ENCODE measurements at regions not wholly inside any gene's neighbourhood (a gene's known extent, or its start where the extent isn't known, plus 50 kb on each side); places are given as distances from the start of the nearest gene placed in this dataset.
A peak's percentile ranks its signal among the peaks of the same experiment; 100 is the strongest.

DNA sequence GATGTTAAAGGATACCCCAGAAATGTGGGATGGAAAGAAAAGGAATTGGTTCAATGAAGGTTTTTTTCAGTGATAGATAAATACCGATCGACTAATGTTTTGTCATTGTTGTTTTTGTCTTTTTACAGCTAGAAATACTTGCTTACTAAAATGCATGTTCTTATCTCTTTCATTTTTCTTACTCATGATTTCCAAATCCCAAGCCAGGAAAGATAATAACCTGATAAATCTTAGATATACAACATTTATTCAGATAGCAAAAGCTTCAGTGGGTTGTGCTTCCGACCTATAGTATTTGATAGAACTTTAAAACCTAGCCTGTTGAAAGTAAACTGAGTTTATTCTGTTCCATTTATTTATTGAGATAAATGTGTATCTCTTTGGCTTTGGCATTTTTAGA, 187.5 kb downstream of the EDN1 start:
- H3K9me3 ChIP-seq (ENCODE audit: low read length): no peaks in the 10 kb centered on the region
- no peaks in the 10 kb centered on the region for H3K27me3 ChIP-seq (ENCODE audit: low read length)
- no peak overlapping the region for H3K4me3 ChIP-seq (ENCODE audit: low read length)
- H3K36me3 ChIP-seq (ENCODE audit: insufficient read depth, low read length): no peaks in the 10 kb centered on the region
- no peak overlapping the region for H3K27ac ChIP-seq (ENCODE audit: low read length)
- no peaks in the 10 kb centered on the region for H3K9me2 ChIP-seq (replicated peaks; ENCODE audit: insufficient read depth, low read length)
- H2AFZ ChIP-seq (ENCODE audit: low read length): no peak overlapping the region
- no peaks in the 10 kb centered on the region for H3K4me1 ChIP-seq (ENCODE audit: low read length)
- H4K20me1 ChIP-seq (ENCODE audit: insufficient read depth, low read depth, low read length): no peaks in the 10 kb centered on the region
- no peak overlapping the region for H3K9ac ChIP-seq (ENCODE audit: low read length)
- no peak for DNase-seq
- no peaks in the 10 kb centered on the region for H3K79me2 ChIP-seq (ENCODE audit: low read length)
- no peak overlapping the region for H3K4me2 ChIP-seq (ENCODE audit: low read depth, low read length, poor library complexity, severe bottlenecking)

DNA sequence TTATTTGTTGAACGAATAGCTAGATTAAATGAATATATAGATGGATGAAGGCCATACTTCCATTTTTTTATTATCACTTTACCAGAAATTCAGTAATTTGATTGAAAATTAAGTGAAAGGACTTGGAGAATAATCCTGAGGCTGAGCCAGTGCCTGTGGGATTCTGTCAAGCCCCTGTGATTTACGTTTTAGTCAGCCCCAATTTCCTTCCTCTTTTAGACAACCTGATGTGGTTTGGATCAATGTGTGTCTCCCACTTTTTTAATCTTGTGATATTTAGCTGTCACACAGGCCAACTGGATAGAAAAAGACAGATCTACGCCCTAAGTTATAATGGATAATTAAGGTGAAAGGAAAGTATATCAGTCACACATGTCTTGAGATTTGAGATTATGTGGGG, 188.8 kb downstream of the EDN1 start:
- H3K4me3 ChIP-seq (ENCODE audit: low read length): no peak overlapping the region
- H3K36me3 ChIP-seq (ENCODE audit: insufficient read depth, low read length): no peaks in the 10 kb centered on the region
- H3K4me1 ChIP-seq (ENCODE audit: low read length): no peaks in the 10 kb centered on the region
- no peak overlapping the region for H3K4me2 ChIP-seq (ENCODE audit: low read depth, low read length, poor library complexity, severe bottlenecking)
- no peaks in the 10 kb centered on the region for H3K9me3 ChIP-seq (ENCODE audit: low read length)
- no peaks in the 10 kb centered on the region for H3K79me2 ChIP-seq (ENCODE audit: low read length)
- no peak overlapping the region for H2AFZ ChIP-seq (ENCODE audit: low read length)
- no peak overlapping the region for H3K27ac ChIP-seq (ENCODE audit: low read length)
- H3K9me2 ChIP-seq (replicated peaks; ENCODE audit: insufficient read depth, low read length): no peaks in the 10 kb centered on the region
- no peaks in the 10 kb centered on the region for H4K20me1 ChIP-seq (ENCODE audit: insufficient read depth, low read depth, low read length)
- no peak overlapping the region for H3K9ac ChIP-seq (ENCODE audit: low read length)
- H3K27me3 ChIP-seq (ENCODE audit: low read length): no peaks in the 10 kb centered on the region
- DNase-seq: no peak

DNA sequence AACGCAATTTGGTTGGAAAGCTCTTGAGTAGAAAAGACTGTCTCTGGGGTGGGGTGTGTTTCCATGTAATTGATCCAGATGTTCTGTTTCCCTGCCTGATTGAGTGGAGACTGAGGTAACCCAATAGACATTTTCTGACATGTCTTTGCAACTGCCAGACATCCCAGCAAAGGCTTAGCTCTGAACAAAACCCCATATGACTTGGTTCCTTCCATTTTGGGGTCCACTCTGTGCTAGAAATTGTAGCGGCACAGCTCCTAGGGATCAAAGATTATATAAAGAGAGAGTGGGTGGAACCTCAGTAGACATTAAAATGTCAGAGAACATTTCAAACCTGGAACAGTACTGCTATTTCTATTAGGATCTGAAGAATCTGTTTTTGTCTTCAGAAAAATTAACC, 189.3 kb downstream of the EDN1 start:
- no peaks in the 10 kb centered on the region for H4K20me1 ChIP-seq (ENCODE audit: insufficient read depth, low read depth, low read length)
- H3K36me3 ChIP-seq (ENCODE audit: insufficient read depth, low read length): no peaks in the 10 kb centered on the region
- DNase-seq: no peak
- no peak overlapping the region for H3K4me3 ChIP-seq (ENCODE audit: low read length)
- H3K79me2 ChIP-seq (ENCODE audit: low read length): no peaks in the 10 kb centered on the region
- no peak overlapping the region for H2AFZ ChIP-seq (ENCODE audit: low read length)
- H3K27ac ChIP-seq (ENCODE audit: low read length): no peak overlapping the region
- H3K27me3 ChIP-seq (ENCODE audit: low read length): no peaks in the 10 kb centered on the region
- no peaks in the 10 kb centered on the region for H3K9me3 ChIP-seq (ENCODE audit: low read length)
- H3K9ac ChIP-seq (ENCODE audit: low read length): no peak overlapping the region
- no peaks in the 10 kb centered on the region for H3K4me1 ChIP-seq (ENCODE audit: low read length)
- H3K4me2 ChIP-seq (ENCODE audit: low read depth, low read length, poor library complexity, severe bottlenecking): no peak overlapping the region
- H3K9me2 ChIP-seq (replicated peaks; ENCODE audit: insufficient read depth, low read length): no peaks in the 10 kb centered on the region

DNA sequence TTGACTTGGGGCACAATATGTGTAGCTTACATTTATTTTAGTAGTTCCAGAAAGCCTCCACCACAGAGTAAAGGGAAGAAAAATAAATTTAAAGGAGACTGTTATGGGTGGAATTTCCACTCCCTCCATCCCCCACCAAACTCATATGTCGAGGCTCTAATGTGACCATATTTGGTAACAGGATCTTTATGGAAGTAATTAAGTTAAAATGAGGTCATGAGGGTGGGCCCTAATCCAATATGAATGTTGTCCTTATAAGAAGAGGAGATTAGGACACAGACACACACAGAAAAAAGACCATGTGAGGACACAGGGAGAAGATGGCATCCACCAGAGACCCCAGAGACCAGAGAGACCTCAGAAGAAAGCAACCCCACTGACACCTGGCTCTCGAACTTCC, 189.7 kb downstream of the EDN1 start:
- H3K9me2 ChIP-seq (replicated peaks; ENCODE audit: insufficient read depth, low read length): no peaks in the 10 kb centered on the region
- no peaks in the 10 kb centered on the region for H3K79me2 ChIP-seq (ENCODE audit: low read length)
- no peak overlapping the region for H3K9ac ChIP-seq (ENCODE audit: low read length)
- H2AFZ ChIP-seq (ENCODE audit: low read length): no peak overlapping the region
- no peak overlapping the region for H3K4me2 ChIP-seq (ENCODE audit: low read depth, low read length, poor library complexity, severe bottlenecking)
- H3K4me3 ChIP-seq (ENCODE audit: low read length): no peak overlapping the region
- no peaks in the 10 kb centered on the region for H3K4me1 ChIP-seq (ENCODE audit: low read length)
- H4K20me1 ChIP-seq (ENCODE audit: insufficient read depth, low read depth, low read length): no peaks in the 10 kb centered on the region
- H3K27me3 ChIP-seq (ENCODE audit: low read length): no peaks in the 10 kb centered on the region
- no peak overlapping the region for H3K27ac ChIP-seq (ENCODE audit: low read length)
- no peaks in the 10 kb centered on the region for H3K9me3 ChIP-seq (ENCODE audit: low read length)
- no peak for DNase-seq
- no peaks in the 10 kb centered on the region for H3K36me3 ChIP-seq (ENCODE audit: insufficient read depth, low read length)

DNA sequence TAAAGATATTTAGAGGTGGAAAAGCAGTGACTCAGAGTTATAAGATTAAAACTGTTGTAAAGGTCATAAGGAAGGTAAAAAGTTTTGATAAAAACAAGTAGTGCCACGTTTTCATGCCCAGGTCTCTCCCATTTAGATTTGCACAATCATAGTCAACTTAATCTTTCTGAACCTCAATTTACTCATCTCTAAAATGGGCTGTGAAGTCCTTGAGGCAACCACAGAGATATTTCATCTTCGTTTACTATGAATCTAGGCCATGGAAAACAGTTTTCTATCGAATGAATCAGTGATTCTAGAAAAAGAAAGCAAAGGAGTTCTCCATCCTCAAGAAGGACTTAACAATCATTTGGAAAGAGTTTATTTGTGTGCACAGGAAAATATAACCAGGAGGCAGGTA, 190.2 kb downstream of the EDN1 start:
- Histone ChIP-seq H3K79me2 (ENCODE audit: low read length) (no peaks in the 10 kb centered on the region), H4K20me1 (ENCODE audit: insufficient read depth, low read depth, low read length) (no peaks in the 10 kb centered on the region), H3K4me3 (ENCODE audit: low read length) (no peak overlapping the region), H3K9me3 (ENCODE audit: low read length) (no peaks in the 10 kb centered on the region), H3K27me3 (ENCODE audit: low read length) (no peaks in the 10 kb centered on the region), H3K36me3 (ENCODE audit: insufficient read depth, low read length) (no peaks in the 10 kb centered on the region), H3K9me2 (replicated peaks; ENCODE audit: insufficient read depth, low read length) (no peaks in the 10 kb centered on the region), H3K9ac (ENCODE audit: low read length) (no peak overlapping the region), H3K27ac (ENCODE audit: low read length) (no peak overlapping the region), H3K4me1 (ENCODE audit: low read length) (no peaks in the 10 kb centered on the region), H3K4me2 (ENCODE audit: low read depth, low read length, poor library complexity, severe bottlenecking) (no peak overlapping the region), H2AFZ (ENCODE audit: low read length) (no peak overlapping the region)
- no peak for DNase-seq

DNA sequence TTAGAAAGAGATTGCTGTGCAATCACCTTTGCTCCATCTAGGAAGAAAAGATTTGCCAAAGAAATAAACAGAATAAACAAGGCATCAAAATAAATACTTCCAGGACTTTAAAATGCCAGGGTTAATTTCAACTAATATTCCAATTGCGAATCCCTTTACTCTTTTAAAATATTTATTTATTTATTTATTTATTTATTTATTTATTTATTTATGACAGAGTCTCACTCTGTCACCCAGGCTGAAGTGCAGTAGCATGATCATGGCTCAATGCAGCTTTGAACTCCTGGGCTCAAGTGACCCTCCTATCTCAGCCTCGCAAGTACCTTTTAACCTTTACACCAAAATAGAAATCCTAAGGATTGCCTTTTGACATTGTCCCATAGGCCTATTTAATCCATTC, 191.1 kb downstream of the EDN1 start:
- no peak for DNase-seq
- H3K79me2 ChIP-seq (ENCODE audit: low read length): no peaks in the 10 kb centered on the region
- H3K36me3 ChIP-seq (ENCODE audit: insufficient read depth, low read length): no peaks in the 10 kb centered on the region
- H3K9me2 ChIP-seq (replicated peaks; ENCODE audit: insufficient read depth, low read length): no peaks in the 10 kb centered on the region
- H3K9ac ChIP-seq (ENCODE audit: low read length): no peak overlapping the region
- H3K9me3 ChIP-seq (ENCODE audit: low read length): no peaks in the 10 kb centered on the region
- no peaks in the 10 kb centered on the region for H4K20me1 ChIP-seq (ENCODE audit: insufficient read depth, low read depth, low read length)
- H3K27me3 ChIP-seq (ENCODE audit: low read length): no peaks in the 10 kb centered on the region
- no peak overlapping the region for H2AFZ ChIP-seq (ENCODE audit: low read length)
- no peaks in the 10 kb centered on the region for H3K4me1 ChIP-seq (ENCODE audit: low read length)
- H3K4me3 ChIP-seq (ENCODE audit: low read length): no peak overlapping the region
- H3K27ac ChIP-seq (ENCODE audit: low read length): no peak overlapping the region
- H3K4me2 ChIP-seq (ENCODE audit: low read depth, low read length, poor library complexity, severe bottlenecking): no peak overlapping the region

DNA sequence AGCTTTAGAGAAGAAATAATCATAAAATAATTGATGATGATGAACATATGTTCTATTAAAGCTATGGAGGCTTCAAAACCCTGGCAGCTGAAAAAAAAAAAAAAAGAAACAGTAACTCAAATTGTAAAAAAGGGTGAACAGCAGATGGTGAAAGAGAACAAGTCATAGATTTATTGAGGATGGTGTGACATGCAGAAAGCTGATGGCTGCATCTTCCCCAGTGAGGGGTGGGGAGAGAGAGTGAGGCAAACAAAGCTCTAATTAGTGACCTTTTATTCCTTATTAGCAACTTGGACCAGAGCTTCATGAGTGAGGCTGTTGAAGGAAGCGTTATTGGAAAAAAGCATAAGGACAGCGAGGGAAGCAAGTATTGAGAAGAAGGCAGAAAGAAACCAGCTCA, 191.7 kb downstream of the EDN1 start:
- Histone ChIP-seq H3K9me2 (replicated peaks; ENCODE audit: insufficient read depth, low read length) (no peaks in the 10 kb centered on the region), H3K4me1 (ENCODE audit: low read length) (no peaks in the 10 kb centered on the region), H3K27ac (ENCODE audit: low read length) (no peak overlapping the region), H4K20me1 (ENCODE audit: insufficient read depth, low read depth, low read length) (no peaks in the 10 kb centered on the region), H3K9ac (ENCODE audit: low read length) (no peak overlapping the region), H3K4me2 (ENCODE audit: low read depth, low read length, poor library complexity, severe bottlenecking) (no peak overlapping the region), H3K79me2 (ENCODE audit: low read length) (no peaks in the 10 kb centered on the region), H3K4me3 (ENCODE audit: low read length) (no peak overlapping the region), H3K9me3 (ENCODE audit: low read length) (no peaks in the 10 kb centered on the region), H2AFZ (ENCODE audit: low read length) (no peak overlapping the region), H3K27me3 (ENCODE audit: low read length) (no peaks in the 10 kb centered on the region), H3K36me3 (ENCODE audit: insufficient read depth, low read length) (no peaks in the 10 kb centered on the region)
- DNase-seq: no peak

DNA sequence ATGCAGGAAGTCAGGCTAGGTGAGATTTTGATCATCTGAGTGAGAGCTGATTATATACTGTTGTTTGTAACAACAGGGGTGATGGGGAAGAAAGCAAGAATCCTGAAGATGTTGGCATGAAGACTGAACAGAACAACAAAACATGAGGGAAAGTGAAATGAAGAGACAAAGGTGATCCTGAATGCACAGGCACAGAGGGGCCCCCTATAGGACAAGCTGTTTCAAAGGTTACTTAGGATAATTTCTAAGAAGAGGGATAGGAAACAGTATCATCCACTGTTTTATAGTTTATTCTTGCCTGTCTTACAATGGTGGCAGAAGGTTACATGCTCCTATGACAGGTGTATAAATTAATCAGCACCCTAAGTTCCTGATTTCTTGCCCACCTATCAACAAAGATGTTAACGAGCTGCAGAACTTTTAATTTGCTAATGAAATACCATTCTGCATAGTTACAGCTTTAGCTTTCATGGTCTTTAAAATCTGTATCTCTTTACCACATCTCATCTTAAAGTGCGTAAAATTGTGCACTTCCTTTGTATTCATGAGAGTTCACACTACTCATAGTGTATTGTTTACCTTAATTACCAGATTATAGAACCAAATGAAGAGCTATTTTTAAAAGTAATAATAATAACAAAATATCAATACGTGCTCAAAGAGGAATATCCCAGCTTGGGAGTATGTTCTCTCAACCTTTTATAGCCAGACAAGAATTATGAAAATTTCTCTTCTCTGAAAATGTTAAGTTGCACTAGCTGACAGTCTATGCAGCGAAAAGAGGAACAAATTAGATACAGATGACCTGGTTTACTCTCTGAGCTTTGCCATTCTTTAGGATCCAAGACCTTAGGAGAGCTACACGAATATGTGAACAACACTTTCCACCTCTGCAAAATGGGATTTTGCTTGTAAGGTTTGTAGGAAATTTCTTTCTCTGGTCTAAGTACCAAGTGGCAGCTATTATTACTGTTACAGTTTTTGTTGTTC, 192.5 kb downstream of the EDN1 start:
- peak overlapping the region; percentile 20 for H3K4me2 ChIP-seq (ENCODE audit: low read depth, low read length, poor library complexity, severe bottlenecking)
- H3K36me3 ChIP-seq (ENCODE audit: insufficient read depth, low read length): no peaks in the 10 kb centered on the region
- H3K9me2 ChIP-seq (replicated peaks; ENCODE audit: insufficient read depth, low read length): no peaks in the 10 kb centered on the region
- H3K9me3 ChIP-seq (ENCODE audit: low read length): no peaks in the 10 kb centered on the region
- DNase-seq: no peak
- H3K27ac ChIP-seq (ENCODE audit: low read length): no peak overlapping the region
- H3K4me3 ChIP-seq (ENCODE audit: low read length): no peak overlapping the region
- no peaks in the 10 kb centered on the region for H3K79me2 ChIP-seq (ENCODE audit: low read length)
- no peak overlapping the region for H2AFZ ChIP-seq (ENCODE audit: low read length)
- H3K4me1 ChIP-seq (ENCODE audit: low read length): no peaks in the 10 kb centered on the region
- H4K20me1 ChIP-seq (ENCODE audit: insufficient read depth, low read depth, low read length): no peaks in the 10 kb centered on the region
- H3K9ac ChIP-seq (ENCODE audit: low read length): no peak overlapping the region
- H3K27me3 ChIP-seq (ENCODE audit: low read length): no peaks in the 10 kb centered on the region
